ENCODE measurements at regions not wholly inside any gene's neighbourhood (a gene's known extent, or its start where the extent isn't known, plus 50 kb on each side); places are given as distances from the start of the nearest gene placed in this dataset.
A peak's percentile ranks its signal among the peaks of the same experiment; 100 is the strongest.

DNA sequence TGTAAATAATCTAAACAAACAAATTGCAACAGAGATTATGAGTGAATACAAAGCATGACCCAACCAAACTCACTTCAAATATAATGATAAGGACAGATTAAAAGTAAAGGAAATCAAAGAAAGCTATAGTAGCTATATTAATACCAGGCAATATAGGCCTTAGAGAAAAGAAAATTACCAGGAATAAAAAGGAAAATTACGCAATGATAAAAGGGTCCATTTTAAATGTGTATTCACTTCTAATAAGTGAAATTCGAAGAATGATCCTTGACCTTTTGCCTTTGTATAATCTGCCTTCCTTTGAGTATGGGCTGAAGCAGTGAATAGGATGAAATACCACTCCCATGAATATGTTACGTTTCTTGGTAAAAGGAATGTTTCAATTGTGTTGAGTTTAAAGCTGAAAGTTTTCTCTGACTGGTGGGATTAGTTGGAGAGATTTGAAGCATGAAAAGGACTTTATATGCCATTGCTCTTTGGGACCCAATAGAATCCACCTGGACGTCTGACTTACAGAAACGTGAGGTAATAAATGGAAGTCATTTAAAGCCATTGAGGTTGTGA, 91.9 kb upstream of the HMGCLL1 start:
- Histone ChIP-seq H3K4me3 (no peak overlapping the region), H3K27me3 (no peaks in the 10 kb centered on the region), H3K9me3 (no peaks in the 10 kb centered on the region), H3K4me1 (peaks cover 0 to 12% (median 5%) of the 10 kb centered on the region in 4 donors), H3K36me3 (no peaks in the 10 kb centered on the region), H3K27ac (no peak overlapping the region)
- intact Hi-C loops (cut with DNase I) = no loop called here
- DNase-seq = no peak
- 76 to 79% methylated on average over 5 of the region's 5 CpGs for WGBS, 2 donors
- TF ChIP-seq CTCF (IDR thresholded peaks at IDR 0.05) (no peak), EP300 (IDR thresholded peaks at IDR 0.05) (no peak), POLR2A (IDR thresholded peaks at IDR 0.05) (no peak), POLR2AphosphoS5 (IDR thresholded peaks at IDR 0.05) (no peak)

DNA sequence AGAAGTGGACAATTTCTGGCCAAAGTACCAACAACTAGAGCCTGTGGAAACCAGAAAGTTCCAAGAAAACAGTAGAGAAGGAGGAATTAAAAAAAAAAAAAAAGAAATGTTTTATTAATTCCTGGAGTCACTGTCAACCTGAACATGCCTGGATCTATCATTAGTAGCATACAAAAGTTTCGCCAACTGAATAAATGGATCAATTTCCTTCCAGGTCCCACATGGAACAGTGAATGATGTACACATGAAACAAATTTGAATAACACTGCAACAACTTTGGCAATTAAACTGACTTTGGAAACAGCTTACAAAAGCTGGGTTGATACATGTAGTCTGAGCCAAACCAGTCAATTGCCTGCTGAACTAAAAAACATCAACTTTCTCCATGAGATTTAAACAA, 90.0 kb upstream of the HMGCLL1 start:
- Histone ChIP-seq H3K36me3 (no peaks in the 10 kb centered on the region), H3K27ac (peak overlapping the region in 1 of 4 donors; percentile 38), H3K9me3 (peaks cover 0 to under 1% (median 0%) of the 10 kb centered on the region in 4 donors), H3K4me1 (peaks cover 0 to 12% (median 5%) of the 10 kb centered on the region in 4 donors), H3K4me3 (no peak overlapping the region), H3K27me3 (peaks cover 0 to 1% (median 0%) of the 10 kb centered on the region in 3 donors)
- no peak for TF ChIP-seq EP300 (IDR thresholded peaks at IDR 0.05)
- no peak for TF ChIP-seq CTCF (IDR thresholded peaks at IDR 0.05)
- TF ChIP-seq POLR2AphosphoS5 (IDR thresholded peaks at IDR 0.05) = no peak
- TF ChIP-seq POLR2A (IDR thresholded peaks at IDR 0.05) = no peak
- 94 to 95% methylated on average over 1 of the region's 1 CpG for WGBS, 2 donors
- no peak for DNase-seq
- intact Hi-C loops (cut with DNase I) = no loop called here

GRCh38 chr6:55668591-55668990, 89.6 kb upstream of the HMGCLL1 start:
- TF ChIP-seq POLR2A (IDR thresholded peaks at IDR 0.05) = no peak
- no peak for TF ChIP-seq POLR2AphosphoS5 (IDR thresholded peaks at IDR 0.05)
- no peak for TF ChIP-seq EP300 (IDR thresholded peaks at IDR 0.05)
- no peak for TF ChIP-seq CTCF (IDR thresholded peaks at IDR 0.05)
- H3K9me3 ChIP-seq = peaks cover 0 to 5% (median 0%) of the 10 kb centered on the region in 4 donors
- H3K4me3 ChIP-seq = no peak overlapping the region
- intact Hi-C loops (cut with DNase I) = no loop called here
- DNase-seq = no peak
- peaks cover 0 to 3% (median 0%) of the 10 kb centered on the region in 3 donors for H3K27me3 ChIP-seq
- H3K36me3 ChIP-seq = no peaks in the 10 kb centered on the region
- H3K4me1 ChIP-seq = peaks cover 0 to 12% (median 5%) of the 10 kb centered on the region in 4 donors
- H3K27ac ChIP-seq = peak overlapping the region in 1 of 4 donors; percentile 38
- 49 to 70% methylated on average over 3 of the region's 3 CpGs for WGBS, 2 donors

- Histone ChIP-seq H3K4me1 (peaks cover 0 to 12% (median 5%) of the 10 kb centered on the region in 4 donors), H3K27ac (no peak overlapping the region), H3K4me3 (no peak overlapping the region), H3K9me3 (peaks cover 0 to 9% (median 0%) of the 10 kb centered on the region in 4 donors), H3K36me3 (no peaks in the 10 kb centered on the region), H3K27me3 (peaks cover 0 to 3% (median 0%) of the 10 kb centered on the region in 3 donors)
- intact Hi-C loops (cut with DNase I) = no loop called here
- no peak for DNase-seq
- TF ChIP-seq EP300 (IDR thresholded peaks at IDR 0.05) (no peak), CTCF (IDR thresholded peaks at IDR 0.05) (no peak), POLR2AphosphoS5 (IDR thresholded peaks at IDR 0.05) (no peak), POLR2A (IDR thresholded peaks at IDR 0.05) (no peak)
- WGBS, 2 donors = 40 to 64% methylated on average over 2 of the region's 2 CpGs
Observed at GRCh38 chr6:55667341-55667740, 88.3 kb upstream of the HMGCLL1 start.
